ENCODE measurements at regions not wholly inside any gene's neighbourhood (a gene's known extent, or its start where the extent isn't known, plus 50 kb on each side); places are given as distances from the start of the nearest gene placed in this dataset.

- Histone ChIP-seq H3K36me3 (ENCODE audit: control insufficient read depth, insufficient read depth, low read length) (no peaks in the 10 kb centered on the region), H3K27me3 (ENCODE audit: control insufficient read depth, insufficient read depth, low read length) (no peaks in the 10 kb centered on the region), H3K4me3 (ENCODE audit: low read depth, low read length) (no peak overlapping the region)
- no peak for DNase-seq (ENCODE audit: low read depth)
- no peak for TF ChIP-seq CTCF (IDR thresholded peaks at IDR 0.05; ENCODE audit: insufficient read depth, low read length, poor library complexity, severe bottlenecking)
These were observed 611.2 kb upstream of the SPRY2 start for GRCh38 chr13:80952158-80952557.

GRCh38 chr13:80946008-80946802, 605.3 kb upstream of the SPRY2 start:
- Histone ChIP-seq H3K36me3 (ENCODE audit: control insufficient read depth, insufficient read depth, low read length) (no peaks in the 10 kb centered on the region), H3K27me3 (ENCODE audit: control insufficient read depth, insufficient read depth, low read length) (no peaks in the 10 kb centered on the region), H3K4me3 (ENCODE audit: low read depth, low read length) (no peak overlapping the region)
- DNase-seq (ENCODE audit: low read depth) = no peak
- TF ChIP-seq CTCF (IDR thresholded peaks at IDR 0.05; ENCODE audit: insufficient read depth, low read length, poor library complexity, severe bottlenecking) = no peak

- TF ChIP-seq CTCF (IDR thresholded peaks at IDR 0.05; ENCODE audit: insufficient read depth, low read length, poor library complexity, severe bottlenecking) = no peak
- Histone ChIP-seq H3K4me3 (ENCODE audit: low read depth, low read length) (no peak overlapping the region), H3K36me3 (ENCODE audit: control insufficient read depth, insufficient read depth, low read length) (no peaks in the 10 kb centered on the region), H3K27me3 (ENCODE audit: control insufficient read depth, insufficient read depth, low read length) (no peaks in the 10 kb centered on the region)
- DNase-seq (ENCODE audit: low read depth) = no peak
These were observed 604.4 kb upstream of the SPRY2 start for GRCh38 chr13:80945328-80945727.

GRCh38 chr13:80939581-80939980, 598.7 kb upstream of the SPRY2 start:
- Histone ChIP-seq H3K27me3 (ENCODE audit: control insufficient read depth, insufficient read depth, low read length) (no peaks in the 10 kb centered on the region), H3K4me3 (ENCODE audit: low read depth, low read length) (no peak overlapping the region), H3K36me3 (ENCODE audit: control insufficient read depth, insufficient read depth, low read length) (no peaks in the 10 kb centered on the region)
- no peak for TF ChIP-seq CTCF (IDR thresholded peaks at IDR 0.05; ENCODE audit: insufficient read depth, low read length, poor library complexity, severe bottlenecking)
- DNase-seq (ENCODE audit: low read depth) = no peak

GRCh38 chr13:80931766-80932165, 590.8 kb upstream of the SPRY2 start:
- no peak for DNase-seq (ENCODE audit: low read depth)

More at GRCh38 chr13:80931766-80932165, 590.8 kb upstream of the SPRY2 start:
- Histone ChIP-seq H3K27me3 (ENCODE audit: control insufficient read depth, insufficient read depth, low read length) (no peaks in the 10 kb centered on the region), H3K36me3 (ENCODE audit: control insufficient read depth, insufficient read depth, low read length) (no peaks in the 10 kb centered on the region), H3K4me3 (ENCODE audit: low read depth, low read length) (no peak overlapping the region)
- TF ChIP-seq CTCF (IDR thresholded peaks at IDR 0.05; ENCODE audit: insufficient read depth, low read length, poor library complexity, severe bottlenecking) = no peak
